OCI-LY3 (cell line): ENCODE measurements at regions not wholly inside any gene's neighbourhood (a gene's known extent, or its start where the extent isn't known, plus 50 kb on each side); places are given as distances from the start of the nearest gene placed in this dataset.
"Not testable (repeated sequence)": the region's sequence is repeated elsewhere in the genome, so short reads cannot be mapped to it uniquely, and the experiment has no call there.

Experiments used
- EZH2phosphoT487 ChIP-seq: fragments of 200-600 bp; shearing (Covaris generic); IDR thresholded peaks from 2 replicates; pipeline ENCODE4 v1.6.1; 2018; ENCODE audit warnings: antibody characterized with exemption, mixed run types, low read depth
- TF ChIP-seq, protein P1 (sequence below): fragments of 200-600, 300-600 bp; sonication (generic); IDR thresholded peaks from 2 replicates; pipeline ENCODE4 v1.5.1; 2014; ENCODE audit warnings: antibody characterized with exemption, low read length, low read depth

DNA sequence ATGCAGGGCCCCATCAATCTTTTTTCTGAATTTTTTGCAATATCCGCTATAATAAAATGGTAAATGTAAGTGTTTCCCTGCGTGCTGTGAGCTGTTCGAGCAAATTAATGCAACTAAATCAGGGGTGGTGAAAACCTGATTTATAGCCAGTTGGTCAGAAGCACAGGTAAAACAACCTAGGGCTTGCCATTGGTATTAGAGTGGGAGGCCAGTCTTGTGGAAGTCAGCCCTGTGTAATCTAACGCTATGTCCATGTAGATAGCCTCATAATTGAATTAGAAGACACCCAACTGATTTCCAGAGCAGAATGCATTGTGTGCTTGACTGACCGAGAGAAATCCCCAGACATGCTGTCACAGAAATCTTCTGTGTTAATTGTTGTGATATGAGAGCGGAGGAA, 126.8 kb upstream of the GPR39 start:
- TF ChIP-seq, protein P1, sequence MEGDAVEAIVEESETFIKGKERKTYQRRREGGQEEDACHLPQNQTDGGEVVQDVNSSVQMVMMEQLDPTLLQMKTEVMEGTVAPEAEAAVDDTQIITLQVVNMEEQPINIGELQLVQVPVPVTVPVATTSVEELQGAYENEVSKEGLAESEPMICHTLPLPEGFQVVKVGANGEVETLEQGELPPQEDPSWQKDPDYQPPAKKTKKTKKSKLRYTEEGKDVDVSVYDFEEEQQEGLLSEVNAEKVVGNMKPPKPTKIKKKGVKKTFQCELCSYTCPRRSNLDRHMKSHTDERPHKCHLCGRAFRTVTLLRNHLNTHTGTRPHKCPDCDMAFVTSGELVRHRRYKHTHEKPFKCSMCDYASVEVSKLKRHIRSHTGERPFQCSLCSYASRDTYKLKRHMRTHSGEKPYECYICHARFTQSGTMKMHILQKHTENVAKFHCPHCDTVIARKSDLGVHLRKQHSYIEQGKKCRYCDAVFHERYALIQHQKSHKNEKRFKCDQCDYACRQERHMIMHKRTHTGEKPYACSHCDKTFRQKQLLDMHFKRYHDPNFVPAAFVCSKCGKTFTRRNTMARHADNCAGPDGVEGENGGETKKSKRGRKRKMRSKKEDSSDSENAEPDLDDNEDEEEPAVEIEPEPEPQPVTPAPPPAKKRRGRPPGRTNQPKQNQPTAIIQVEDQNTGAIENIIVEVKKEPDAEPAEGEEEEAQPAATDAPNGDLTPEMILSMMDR: not testable (repeated sequence)
- not testable (repeated sequence) for TF ChIP-seq EZH2phosphoT487
